ENCODE measurements at regions not wholly inside any gene's neighbourhood (a gene's known extent, or its start where the extent isn't known, plus 50 kb on each side); places are given as distances from the start of the nearest gene placed in this dataset.
"Not testable (repeated sequence)": the region's sequence is repeated elsewhere in the genome, so short reads cannot be mapped to it uniquely, and the experiment has no call there.

GRCh38 chr15:53036641-53037040 lies 246.5 kb upstream of the ONECUT1 start:
- TF ChIP-seq CTCF (IDR thresholded peaks at IDR 0.05; ENCODE audit: extremely low read depth, missing control alignments), result no peak
- DNase-seq (ENCODE audit: low spot score), result no peak

- no peak for TF ChIP-seq CTCF (IDR thresholded peaks at IDR 0.05; ENCODE audit: extremely low read depth, missing control alignments)
- DNase-seq (ENCODE audit: low spot score), result no peak
Measured at GRCh38 chr15:53034767-53035245, 244.7 kb upstream of the ONECUT1 start.

GRCh38 chr15:53033709-53034108 lies 243.6 kb upstream of the ONECUT1 start:
- no peak for TF ChIP-seq CTCF (IDR thresholded peaks at IDR 0.05; ENCODE audit: extremely low read depth, missing control alignments)
- no peak for DNase-seq (ENCODE audit: low spot score)

- TF ChIP-seq CTCF (IDR thresholded peaks at IDR 0.05; ENCODE audit: extremely low read depth, missing control alignments), result no peak
- DNase-seq (ENCODE audit: low spot score), result no peak
Measured at GRCh38 chr15:53031469-53031868, 241.3 kb upstream of the ONECUT1 start.

- no peak for DNase-seq (ENCODE audit: low spot score)
- no peak for TF ChIP-seq CTCF (IDR thresholded peaks at IDR 0.05; ENCODE audit: extremely low read depth, missing control alignments)
Measured at GRCh38 chr15:53022788-53023187, 232.7 kb upstream of the ONECUT1 start.

GRCh38 chr15:53013329-53013728 lies 223.2 kb upstream of the ONECUT1 start:
- no peak for DNase-seq (ENCODE audit: low spot score)
- no peak for TF ChIP-seq CTCF (IDR thresholded peaks at IDR 0.05; ENCODE audit: extremely low read depth, missing control alignments)

- not testable (repeated sequence) for DNase-seq (ENCODE audit: low spot score)
Measured at GRCh38 chr15:53011779-53012178, 221.6 kb upstream of the ONECUT1 start.

GRCh38 chr15:53009093-53009492 lies 219.0 kb upstream of the ONECUT1 start:
- no peak for DNase-seq (ENCODE audit: low spot score)
- TF ChIP-seq CTCF (IDR thresholded peaks at IDR 0.05; ENCODE audit: extremely low read depth, missing control alignments), result no peak
